ENCODE measurements at regions not wholly inside any gene's neighbourhood (a gene's known extent, or its start where the extent isn't known, plus 50 kb on each side); places are given as distances from the start of the nearest gene placed in this dataset.

- no peak for TF ChIP-seq CTCF (IDR thresholded peaks at IDR 0.05; ENCODE audit: unreplicated experiment)
- Mint-ChIP-seq H3K4me1 (peaks cover 11% of the 10 kb centered on the region), H3K9me3 (peaks cover 15% of the 10 kb centered on the region), H3K27me3 (ENCODE audit: low read depth) (peaks cover 24% of the 10 kb centered on the region), H3K36me3 (peaks cover 5% of the 10 kb centered on the region), H3K27ac (no peak overlapping the region), H3K4me3 (no peak overlapping the region)
- DNase-seq (ENCODE audit: low spot score in 2 of 2, unreplicated experiment in 2 of 2), result no peak
Measured at GRCh38 chr14:76599559-76600287, 161.5 kb upstream of the VASH1 start.

GRCh38 chr14:76603713-76604112, 157.6 kb upstream of the VASH1 start:
- H3K4me3 Mint-ChIP-seq, result no peak overlapping the region

GRCh38 chr14:76607510-76607909, 153.8 kb upstream of the VASH1 start:
- Mint-ChIP-seq H3K27me3 (ENCODE audit: low read depth) (peaks cover 26% of the 10 kb centered on the region), H3K4me1 (peaks cover 10% of the 10 kb centered on the region), H3K36me3 (no peaks in the 10 kb centered on the region), H3K9me3 (no peaks in the 10 kb centered on the region), H3K4me3 (no peak overlapping the region), H3K27ac (no peak overlapping the region)
- DNase-seq (ENCODE audit: low spot score in 2 of 2, unreplicated experiment in 2 of 2), result no peak
- TF ChIP-seq CTCF (IDR thresholded peaks at IDR 0.05; ENCODE audit: unreplicated experiment), result no peak

More at GRCh38 chr14:76603713-76604112, 157.6 kb upstream of the VASH1 start:
- H3K27ac Mint-ChIP-seq, result no peak overlapping the region
- H3K9me3 Mint-ChIP-seq, result peaks cover 15% of the 10 kb centered on the region
- H3K27me3 Mint-ChIP-seq (ENCODE audit: low read depth), result peaks cover 16% of the 10 kb centered on the region
- peaks cover 19% of the 10 kb centered on the region for H3K4me1 Mint-ChIP-seq
- H3K36me3 Mint-ChIP-seq, result peaks cover 5% of the 10 kb centered on the region
- no peak for TF ChIP-seq CTCF (IDR thresholded peaks at IDR 0.05; ENCODE audit: unreplicated experiment)
- no peak for DNase-seq (ENCODE audit: low spot score in 2 of 2, unreplicated experiment in 2 of 2)

DNA sequence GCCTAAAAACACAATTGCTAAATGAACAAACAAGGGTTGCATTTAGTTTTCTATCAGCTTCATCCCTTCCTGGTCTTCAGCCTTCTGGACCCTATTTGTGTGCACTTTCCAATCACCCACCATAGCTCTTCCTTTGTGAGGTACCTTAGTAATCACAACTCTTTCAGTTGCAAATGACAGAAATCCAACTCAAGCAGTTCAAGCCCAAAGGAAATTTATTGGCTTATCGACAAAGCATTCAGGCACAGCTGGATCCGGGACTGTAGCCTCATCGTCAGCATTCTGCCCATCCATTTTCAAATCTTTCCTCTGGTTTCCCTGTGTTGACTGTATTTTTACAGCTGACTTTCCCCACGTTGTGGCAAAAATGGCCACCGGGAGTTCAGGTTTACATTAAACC, 148.6 kb upstream of the VASH1 start:
- Mint-ChIP-seq H3K4me3 (no peak overlapping the region), H3K4me1 (peaks cover 4% of the 10 kb centered on the region), H3K27ac (no peak overlapping the region), H3K9me3 (peaks cover 8% of the 10 kb centered on the region), H3K36me3 (peaks cover 1% of the 10 kb centered on the region), H3K27me3 (ENCODE audit: low read depth) (peaks cover 39% of the 10 kb centered on the region)
- no peak for TF ChIP-seq CTCF (IDR thresholded peaks at IDR 0.05; ENCODE audit: unreplicated experiment)
- no peak for DNase-seq (ENCODE audit: low spot score in 2 of 2, unreplicated experiment in 2 of 2)

DNA sequence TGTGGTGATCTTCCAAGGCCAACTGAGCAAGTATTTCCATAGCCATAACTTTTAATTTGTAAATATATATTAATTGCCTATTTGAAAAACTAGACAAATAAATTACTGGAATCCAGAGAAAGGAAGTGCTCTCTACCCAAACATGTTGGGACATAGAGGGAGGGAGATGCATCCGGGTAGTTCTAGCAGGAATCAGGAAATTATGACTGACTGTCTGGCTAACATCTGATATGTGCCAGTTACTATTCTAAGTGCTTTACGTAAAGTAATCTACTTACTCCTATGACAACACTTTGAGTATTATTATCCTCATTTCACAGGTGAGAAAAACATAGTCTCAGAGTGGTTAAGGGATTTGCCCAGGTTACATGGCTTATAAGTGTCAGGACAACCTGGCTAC, 147.7 kb upstream of the VASH1 start:
- DNase-seq (ENCODE audit: low spot score in 2 of 2, unreplicated experiment in 2 of 2), result no peak
- Mint-ChIP-seq H3K27ac (no peak overlapping the region), H3K36me3 (peaks cover 1% of the 10 kb centered on the region), H3K4me1 (no peaks in the 10 kb centered on the region), H3K9me3 (peaks cover 8% of the 10 kb centered on the region), H3K27me3 (ENCODE audit: low read depth) (peaks cover 39% of the 10 kb centered on the region), H3K4me3 (no peak overlapping the region)
- no peak for TF ChIP-seq CTCF (IDR thresholded peaks at IDR 0.05; ENCODE audit: unreplicated experiment)

Measured in mesothelial cell of epicardium (in vitro differentiated cells).